ENCODE measurements at regions not wholly inside any gene's neighbourhood (a gene's known extent, or its start where the extent isn't known, plus 50 kb on each side); places are given as distances from the start of the nearest gene placed in this dataset.
A peak's percentile ranks its signal among the peaks of the same experiment; 100 is the strongest.

DNA sequence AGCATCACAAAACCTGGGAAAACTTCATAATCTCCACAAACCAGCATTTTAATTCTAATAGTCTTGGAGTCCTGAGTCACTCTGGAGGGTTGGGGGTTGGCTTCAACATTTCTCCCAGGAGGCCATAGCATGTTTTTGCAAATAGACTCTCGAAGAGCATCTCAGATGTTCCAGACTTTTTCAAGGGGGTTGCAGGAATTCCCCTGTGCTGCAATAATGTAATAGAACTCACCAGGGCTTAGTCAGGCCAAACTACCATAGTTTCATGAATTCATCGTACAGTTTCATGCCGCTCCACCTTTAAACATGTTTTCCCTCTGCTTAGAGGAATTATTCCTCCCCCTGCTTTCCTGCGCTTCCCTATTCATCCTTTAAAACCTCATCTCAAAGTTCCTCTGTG lies 499.5 kb upstream of the KLF4 start:
- DNase-seq: no peak
- no peak for TF ChIP-seq EP300 (IDR thresholded peaks at IDR 0.05)
- TF ChIP-seq POLR2AphosphoS5 (IDR thresholded peaks at IDR 0.05): no peak
- TF ChIP-seq POLR2A (IDR thresholded peaks at IDR 0.05): no peak
- TF ChIP-seq, protein P1, sequence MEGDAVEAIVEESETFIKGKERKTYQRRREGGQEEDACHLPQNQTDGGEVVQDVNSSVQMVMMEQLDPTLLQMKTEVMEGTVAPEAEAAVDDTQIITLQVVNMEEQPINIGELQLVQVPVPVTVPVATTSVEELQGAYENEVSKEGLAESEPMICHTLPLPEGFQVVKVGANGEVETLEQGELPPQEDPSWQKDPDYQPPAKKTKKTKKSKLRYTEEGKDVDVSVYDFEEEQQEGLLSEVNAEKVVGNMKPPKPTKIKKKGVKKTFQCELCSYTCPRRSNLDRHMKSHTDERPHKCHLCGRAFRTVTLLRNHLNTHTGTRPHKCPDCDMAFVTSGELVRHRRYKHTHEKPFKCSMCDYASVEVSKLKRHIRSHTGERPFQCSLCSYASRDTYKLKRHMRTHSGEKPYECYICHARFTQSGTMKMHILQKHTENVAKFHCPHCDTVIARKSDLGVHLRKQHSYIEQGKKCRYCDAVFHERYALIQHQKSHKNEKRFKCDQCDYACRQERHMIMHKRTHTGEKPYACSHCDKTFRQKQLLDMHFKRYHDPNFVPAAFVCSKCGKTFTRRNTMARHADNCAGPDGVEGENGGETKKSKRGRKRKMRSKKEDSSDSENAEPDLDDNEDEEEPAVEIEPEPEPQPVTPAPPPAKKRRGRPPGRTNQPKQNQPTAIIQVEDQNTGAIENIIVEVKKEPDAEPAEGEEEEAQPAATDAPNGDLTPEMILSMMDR (IDR thresholded peaks at IDR 0.05): no peak
- Histone ChIP-seq H3K4me1 (peaks cover 0 to 3% (median 0%) of the 10 kb centered on the region in 4 donors), H3K27me3 (no peaks in the 10 kb centered on the region), H3K9me3 (no peaks in the 10 kb centered on the region), H3K4me3 (no peak overlapping the region), H3K27ac (peak overlapping the region in 1 of 5 donors; percentile 22), H3K36me3 (no peaks in the 10 kb centered on the region)
- 50 to 69% (median 67%) methylated on average over 4 of the region's 4 CpGs for WGBS, 5 donors
- intact Hi-C loops (cut with DNase I; ENCODE audit: low total_unique reads): no loop called here

DNA sequence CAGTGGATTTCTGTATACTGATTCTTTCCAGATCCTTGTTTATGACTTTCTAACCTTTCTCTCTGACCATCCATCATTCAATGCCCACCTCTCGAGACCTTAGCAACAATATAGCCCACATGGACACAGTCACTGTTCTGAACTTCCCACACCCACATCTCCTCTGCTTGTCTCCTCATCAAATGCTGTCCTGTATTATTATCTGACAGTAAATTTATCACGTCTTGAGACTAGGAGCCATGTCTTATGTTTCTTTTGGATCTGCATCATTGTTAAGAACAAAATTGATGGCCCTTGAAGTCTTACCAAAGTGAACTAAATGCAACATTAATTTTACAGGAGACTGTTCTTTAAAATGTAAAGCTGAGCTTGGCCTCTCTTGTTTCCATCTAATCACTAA lies 495.4 kb upstream of the KLF4 start:
- no peaks in the 10 kb centered on the region for H3K9me3 ChIP-seq
- no peak overlapping the region for H3K4me3 ChIP-seq
- WGBS, 5 donors: 83 to 93% (median 90%) methylated on average over 2 of the region's 2 CpGs
- no peak overlapping the region for H3K27ac ChIP-seq
- H3K36me3 ChIP-seq: no peaks in the 10 kb centered on the region
- TF ChIP-seq POLR2A (IDR thresholded peaks at IDR 0.05) (no peak), EP300 (IDR thresholded peaks at IDR 0.05) (no peak), POLR2AphosphoS5 (IDR thresholded peaks at IDR 0.05) (no peak)
- TF ChIP-seq, protein P1 (IDR thresholded peaks at IDR 0.05): no peak
- H3K4me1 ChIP-seq: peaks cover 0 to 12% (median 0%) of the 10 kb centered on the region in 4 donors
- intact Hi-C loops (cut with DNase I; ENCODE audit: low total_unique reads): no loop called here
- no peaks in the 10 kb centered on the region for H3K27me3 ChIP-seq
- DNase-seq: no peak

DNA sequence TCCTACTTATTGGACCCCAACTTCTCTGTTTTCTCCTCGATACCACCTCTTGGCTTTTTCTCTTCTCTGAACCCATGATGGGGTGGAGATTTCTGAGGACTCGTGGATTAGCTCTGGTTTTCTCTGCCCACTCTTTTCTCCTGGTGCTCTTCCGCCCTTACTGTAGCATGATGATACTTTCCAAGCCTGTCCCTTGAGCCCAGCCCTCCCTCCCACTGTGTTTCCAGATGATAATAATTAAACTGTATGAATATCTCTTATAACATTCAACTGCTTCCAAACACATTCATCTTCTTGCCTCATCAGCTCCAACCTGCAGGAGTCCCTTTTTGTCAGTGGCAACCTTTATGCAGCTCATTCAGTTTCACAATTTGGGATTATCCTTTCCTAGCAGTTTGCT lies 494.2 kb upstream of the KLF4 start:
- no peaks in the 10 kb centered on the region for H3K27me3 ChIP-seq
- no peak overlapping the region for H3K4me3 ChIP-seq
- TF ChIP-seq, protein P1 (IDR thresholded peaks at IDR 0.05): no peak
- TF ChIP-seq POLR2A (IDR thresholded peaks at IDR 0.05) (no peak), EP300 (IDR thresholded peaks at IDR 0.05) (no peak), POLR2AphosphoS5 (IDR thresholded peaks at IDR 0.05) (no peak)
- DNase-seq: no peak
- intact Hi-C loops (cut with DNase I; ENCODE audit: low total_unique reads): no loop called here
- H3K4me1 ChIP-seq: peaks cover 0 to 12% (median 0%) of the 10 kb centered on the region in 4 donors
- no peaks in the 10 kb centered on the region for H3K9me3 ChIP-seq
- no peaks in the 10 kb centered on the region for H3K36me3 ChIP-seq
- WGBS, 5 donors: 76 to 92% (median 83%) methylated on average over 3 of the region's 3 CpGs
- H3K27ac ChIP-seq: no peak overlapping the region

DNA sequence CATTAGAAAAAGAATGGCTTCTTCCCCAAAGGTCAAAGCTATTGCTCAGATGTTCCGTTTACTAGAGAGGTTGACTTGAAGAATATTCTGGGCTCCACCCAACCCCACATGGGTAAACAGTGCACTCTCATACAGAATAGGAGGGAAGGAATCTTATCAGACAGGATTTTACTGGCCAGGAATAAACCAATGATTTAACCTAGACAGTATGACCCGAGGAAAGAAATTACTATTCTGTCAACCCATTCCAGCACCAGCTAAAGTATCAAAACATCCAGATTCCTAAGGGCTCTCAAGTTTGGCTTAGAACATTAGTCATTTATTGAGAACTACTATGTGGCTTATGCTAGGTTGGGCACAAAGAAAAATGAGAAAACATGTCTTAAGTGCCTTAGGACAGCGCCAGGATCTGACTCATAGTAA lies 493.6 kb upstream of the KLF4 start:
- TF ChIP-seq POLR2AphosphoS5 (IDR thresholded peaks at IDR 0.05): peak in 1 of 3 donors; percentile 21
- TF ChIP-seq, protein P1 (IDR thresholded peaks at IDR 0.05): no peak
- H3K9me3 ChIP-seq: no peaks in the 10 kb centered on the region
- WGBS, 5 donors: 35 to 61% (median 49%) methylated on average over 3 of the region's 3 CpGs
- H3K4me3 ChIP-seq: no peak overlapping the region
- no peaks in the 10 kb centered on the region for H3K36me3 ChIP-seq
- no peaks in the 10 kb centered on the region for H3K27me3 ChIP-seq
- DNase-seq: no peak
- H3K4me1 ChIP-seq: peaks cover 0 to 12% (median 0%) of the 10 kb centered on the region in 4 donors
- intact Hi-C loops (cut with DNase I; ENCODE audit: low total_unique reads): no loop called here
- H3K27ac ChIP-seq: peak overlapping the region in 1 of 5 donors; percentile 5
